H9 (cell line): ENCODE measurements at regions not wholly inside any gene's neighbourhood (a gene's known extent, or its start where the extent isn't known, plus 50 kb on each side); places are given as distances from the start of the nearest gene placed in this dataset.
A peak's percentile ranks its signal among the peaks of the same experiment; 100 is the strongest.

Experiments used
- DNase-seq: peaks from one replicate; pipeline ENCODE4 v3.0.0-alpha.2; 2017
- H2AFZ ChIP-seq: one replicate; pipeline ENCODE4 v1.6.1; 2013; ENCODE audit warnings: mild to moderate bottlenecking, low read length, control low read depth, moderate library complexity
- H2AK5ac ChIP-seq: 2 replicates; pipeline ENCODE4 v1.6.1; 2013; ENCODE audit warnings: low read length, control low read depth, mixed read lengths; ENCODE audit not compliant: insufficient read length
- H2BK120ac ChIP-seq: one replicate; pipeline ENCODE4 v1.6.1; 2013; ENCODE audit warnings: low read depth, mild to moderate bottlenecking, low read length, control low read depth, inconsistent platforms; ENCODE audit not compliant: poor library complexity, severe bottlenecking
- H2BK12ac ChIP-seq: 2 replicates; pipeline ENCODE4 v1.6.1; 2013; ENCODE audit warnings: low read length, control low read depth, mixed read lengths, low read depth; ENCODE audit not compliant: insufficient read length
- H2BK15ac ChIP-seq: 2 replicates; pipeline ENCODE4 v1.6.1; 2013; ENCODE audit warnings: low read depth, low read length, control low read depth
- H2BK20ac ChIP-seq: one replicate; pipeline ENCODE4 v1.6.1; 2013; ENCODE audit warnings: low read depth, mild to moderate bottlenecking, low read length, control low read depth, inconsistent platforms; ENCODE audit not compliant: poor library complexity, severe bottlenecking
- H2BK5ac ChIP-seq: 2 replicates; pipeline ENCODE4 v1.6.1; 2013; ENCODE audit warnings: low read length, control low read depth, mixed read lengths; ENCODE audit not compliant: insufficient read length
- H3K14ac ChIP-seq: 2 replicates; pipeline ENCODE4 v1.6.1; 2013; ENCODE audit warnings: low read length, control low read depth; ENCODE audit not compliant: insufficient read depth
- H3K18ac ChIP-seq: 2 replicates; pipeline ENCODE4 v1.6.1; 2013; ENCODE audit warnings: low read depth, mild to moderate bottlenecking, mixed read lengths, low read length, control low read depth; ENCODE audit not compliant: insufficient read length
- H3K23ac ChIP-seq: 2 replicates; pipeline ENCODE4 v1.6.1; 2013; ENCODE audit warnings: low read length, control low read depth, mixed read lengths, low read depth; ENCODE audit not compliant: insufficient read length
- H3K23me2 ChIP-seq: 2 replicates; pipeline ENCODE4 v1.6.1; 2013; ENCODE audit warnings: low read depth, mild to moderate bottlenecking, mixed read lengths, low read length, control low read depth; ENCODE audit not compliant: insufficient read length, poor library complexity, severe bottlenecking
- H3K27ac ChIP-seq: 2 replicates; pipeline ENCODE4 v1.5.1; 2013; ENCODE audit warnings: low read length, control low read depth, mixed read lengths, low read depth; ENCODE audit not compliant: insufficient read length
- H3K27me3 ChIP-seq: 2 replicates; pipeline ENCODE4 v1.6.1; 2013; ENCODE audit warnings: low read length, control low read depth, inconsistent platforms; ENCODE audit not compliant: insufficient read depth
- H3K4ac ChIP-seq: 2 replicates; pipeline ENCODE4 v1.6.1; 2013; ENCODE audit warnings: low read depth, mild to moderate bottlenecking, control low read depth, inconsistent platforms, low read length, moderate library complexity
- H3K4me1 ChIP-seq: 2 replicates; pipeline ENCODE4 v1.6.1; 2013; ENCODE audit warnings: low read length, control low read depth, inconsistent platforms; ENCODE audit not compliant: insufficient read depth
- H3K4me2 ChIP-seq: 2 replicates; pipeline ENCODE4 v1.6.1; 2013; ENCODE audit warnings: low read length, control low read depth, mixed read lengths; ENCODE audit not compliant: insufficient read length, insufficient read depth
- H3K56ac ChIP-seq: 2 replicates; pipeline ENCODE4 v1.6.1; 2013; ENCODE audit warnings: low read depth, mild to moderate bottlenecking, mixed read lengths, low read length, control low read depth; ENCODE audit not compliant: insufficient read length
- H3K79me1 ChIP-seq: 2 replicates; pipeline ENCODE4 v1.6.1; 2013; ENCODE audit warnings: low read depth, mild to moderate bottlenecking, moderate library complexity, low read length, control low read depth, inconsistent platforms; ENCODE audit not compliant: insufficient read depth, poor library complexity, severe bottlenecking
- H3K79me2 ChIP-seq: 2 replicates; pipeline ENCODE4 v1.6.1; 2013; ENCODE audit warnings: low read length, control low read depth, inconsistent platforms; ENCODE audit not compliant: insufficient read depth
- H3K9ac ChIP-seq: 2 replicates; pipeline ENCODE4 v1.6.1; 2013; ENCODE audit warnings: low read length, control low read depth, mixed read lengths; ENCODE audit not compliant: insufficient read length; ENCODE audit errors: extremely low read depth
- H3K9me3 ChIP-seq: one replicate; pipeline ENCODE4 v1.6.1; 2013; ENCODE audit warnings: low read depth, low read length, inconsistent platforms; ENCODE audit not compliant: control insufficient read depth
- H3T11ph ChIP-seq: one replicate; pipeline ENCODE4 v1.6.1; 2013; ENCODE audit warnings: mild to moderate bottlenecking, low read length, control low read depth, inconsistent platforms
- H4K20me1 ChIP-seq: one replicate; pipeline ENCODE4 v1.6.1; 2013; ENCODE audit not compliant: control insufficient read depth, insufficient read length, insufficient read depth
- H4K5ac ChIP-seq: 2 replicates; pipeline ENCODE4 v1.6.1; 2013; ENCODE audit warnings: low read depth, mild to moderate bottlenecking, mixed read lengths, low read length, control low read depth; ENCODE audit not compliant: insufficient read length
- H4K8ac ChIP-seq: replicated peaks from 2 replicates; pipeline ENCODE4 v1.6.1; 2013; ENCODE audit warnings: low read length, control low read depth, mixed read lengths, low read depth; ENCODE audit not compliant: insufficient read length
- H4K91ac ChIP-seq: 2 replicates; pipeline ENCODE4 v1.6.1; 2013; ENCODE audit warnings: low read depth, mild to moderate bottlenecking, moderate library complexity, mixed read lengths, low read length, control low read depth; ENCODE audit not compliant: insufficient read length
- H3K27ac Mint-ChIP-seq, 3 experiments: 2 replicates in 2 of 3; 3 replicates in 1 of 3; pipeline ENCODE4 v1.8.0; 2020 to 2021; ENCODE audit warnings: mixed read lengths in 3 of 3, mild to moderate bottlenecking in 1 of 3, moderate library complexity in 1 of 3
- H3K27me3 Mint-ChIP-seq: 2 replicates; pipeline ENCODE4 v1.8.0; 2021; ENCODE audit warnings: low read depth, mild to moderate bottlenecking, moderate library complexity, mixed read lengths
- H3K36me3 Mint-ChIP-seq, 3 experiments: 2 replicates in 2 of 3; 3 replicates in 1 of 3; pipeline ENCODE4 v1.8.0; 2020 to 2021; ENCODE audit warnings: low read depth in 3 of 3, mixed read lengths in 3 of 3; ENCODE audit not compliant: insufficient read depth in 1 of 3
- H3K4me1 Mint-ChIP-seq, 2 experiments: 2 replicates each; pipeline ENCODE4 v1.8.0; 2020; ENCODE audit warnings: mixed read lengths in 2 of 2
- H3K4me3 Mint-ChIP-seq, 2 experiments: 2 replicates in 1 of 2; 3 replicates in 1 of 2; pipeline ENCODE4 v1.8.0; 2020 to 2021; ENCODE audit warnings: mild to moderate bottlenecking in 2 of 2, mixed read lengths in 2 of 2, moderate library complexity in 1 of 2
- H3K9me3 Mint-ChIP-seq, 2 experiments: 2 replicates in 1 of 2; 3 replicates in 1 of 2; pipeline ENCODE4 v1.8.0; 2020; ENCODE audit warnings: mild to moderate bottlenecking in 2 of 2, mixed read lengths in 2 of 2, moderate library complexity in 1 of 2
- CTCF ChIP-seq: fragments of 200-600 bp; sonication (generic); conservative IDR thresholded peaks from 3 replicates; pipeline ENCODE4 v1.8.0; 2021; ENCODE audit warnings: antibody characterized with exemption, mild to moderate bottlenecking
- WGBS: extraction: QIAGEN DNeasy Blood & Tissue Kit; methylation state at CpG from one replicate; pipeline ENCODE4 v1.1.7; 2013; ENCODE audit warnings: missing lambda C conversion rate, low lambda C conversion rate, mixed read lengths; ENCODE audit not compliant: insufficient read length; ENCODE audit errors: extremely low coverage; 5-methylcytosine and 5-hydroxymethylcytosine counted together

- H3K27me3 Mint-ChIP-seq = no peaks in the 10 kb centered on the region
- no peak overlapping the region for H2BK120ac ChIP-seq
- H3K4me1 ChIP-seq = no peaks in the 10 kb centered on the region
- H4K91ac ChIP-seq = no peak overlapping the region
- no peak overlapping the region for H3K9ac ChIP-seq
- no peak overlapping the region for H3T11ph ChIP-seq
- H2AFZ ChIP-seq = no peak overlapping the region
- H3K27ac ChIP-seq = no peak overlapping the region
- no peaks in the 10 kb centered on the region for H3K79me1 ChIP-seq
- H3K23me2 ChIP-seq = no peaks in the 10 kb centered on the region
- WGBS = no CpG with 5 or more reads among the region's 3 CpGs
- H3K27ac Mint-ChIP-seq = peak overlapping the region in 1 of 3 experiments; percentile 12; a peak in 1 of 7 replicates
- peaks cover 12 to 13% of the 10 kb centered on the region in 2 experiments for H3K4me1 Mint-ChIP-seq
- H3K9me3 ChIP-seq = no peaks in the 10 kb centered on the region
- H3K36me3 Mint-ChIP-seq = peaks cover 0 to 5% (median 0%) of the 10 kb centered on the region in 3 experiments; a peak in 1 of 7 replicates
- H2BK15ac ChIP-seq = no peak overlapping the region
- H3K14ac ChIP-seq = no peak overlapping the region
- no peak for DNase-seq
- no peak overlapping the region for H4K5ac ChIP-seq
- H3K79me2 ChIP-seq = no peaks in the 10 kb centered on the region
- no peak overlapping the region for H3K4me2 ChIP-seq
- no peak overlapping the region for H3K56ac ChIP-seq
- no peaks in the 10 kb centered on the region for H3K27me3 ChIP-seq
- peaks cover 0 to 5% of the 10 kb centered on the region in 2 experiments; a peak in 3 of 5 replicates for H3K9me3 Mint-ChIP-seq
- no peak overlapping the region for H3K4me3 Mint-ChIP-seq
- H2BK5ac ChIP-seq = no peak overlapping the region
- H4K8ac ChIP-seq = no peak overlapping the region
- no peak overlapping the region for H3K18ac ChIP-seq
- no peak overlapping the region for H2BK20ac ChIP-seq
- no peak overlapping the region for H3K23ac ChIP-seq
- H4K20me1 ChIP-seq = no peaks in the 10 kb centered on the region
- H2BK12ac ChIP-seq = no peak overlapping the region
- TF ChIP-seq CTCF = no peak
- H3K4ac ChIP-seq = no peak overlapping the region
- H2AK5ac ChIP-seq = no peak overlapping the region
Measured at GRCh38 chr2:198307093-198307492, 502.7 kb downstream of the PLCL1 start.
